ENCODE measurements at regions not wholly inside any gene's neighbourhood (a gene's known extent, or its start where the extent isn't known, plus 50 kb on each side); places are given as distances from the start of the nearest gene placed in this dataset.

DNA sequence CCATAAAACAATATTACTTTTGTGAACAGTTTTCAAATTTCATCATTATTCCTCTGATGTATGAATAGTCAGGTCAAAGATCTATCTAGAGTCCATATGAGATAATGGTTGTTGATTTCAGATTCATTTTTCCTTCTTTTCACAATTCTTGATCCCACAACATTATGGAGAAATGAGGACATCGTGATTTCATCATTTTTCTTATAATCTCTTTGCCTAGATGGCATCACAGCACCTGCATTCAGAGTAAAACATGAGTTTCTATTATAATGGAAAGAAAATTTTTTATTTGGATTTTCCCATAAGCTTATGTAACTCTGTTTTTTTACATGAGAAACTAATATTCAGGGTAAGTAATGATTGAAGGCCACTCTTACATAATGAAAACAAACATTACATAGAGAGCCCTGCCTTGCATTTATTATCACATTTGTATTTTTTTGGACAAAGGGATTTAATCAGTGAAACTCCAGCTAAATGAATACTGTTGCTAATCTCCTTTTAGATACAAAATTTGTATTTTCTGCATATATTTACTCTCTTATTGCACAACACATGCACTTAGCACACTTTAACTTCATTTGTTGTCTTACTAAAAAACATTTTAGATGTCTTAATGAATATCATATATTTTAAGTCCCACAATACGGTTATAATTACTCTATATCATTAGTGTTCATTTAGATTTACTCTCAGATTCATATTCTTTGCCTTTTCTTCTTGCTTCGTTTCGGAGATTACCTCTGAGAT, 188.4 kb upstream of the KYNU start:
- Histone ChIP-seq H3K4me3 (replicated peaks in 1 of 3; ENCODE audit: low read depth in 2 of 3, low read length in 3 of 3) (no peak overlapping the region), H3K4me1 (ENCODE audit: control insufficient read depth in 1 of 2, insufficient read depth in 2 of 2, low read length in 2 of 2) (no peaks in the 10 kb centered on the region), H4K20me1 (ENCODE audit: insufficient read depth, low read length) (no peaks in the 10 kb centered on the region), H3K79me2 (ENCODE audit: insufficient read depth, low read length) (no peaks in the 10 kb centered on the region), H3K27me3 (ENCODE audit: control insufficient read depth in 2 of 2, insufficient read depth in 2 of 2, low read length in 2 of 2) (no peaks in the 10 kb centered on the region), H2AFZ (ENCODE audit: insufficient read depth, low read depth, low read length, poor library complexity, severe bottlenecking) (no peak overlapping the region), H3K9ac (ENCODE audit: insufficient read depth, low read length, poor library complexity, severe bottlenecking) (no peak overlapping the region), H3K27ac (ENCODE audit: low read depth in 1 of 2, low read length in 2 of 2) (no peak overlapping the region), H3K4me2 (replicated peaks; ENCODE audit: extremely low read depth, low read length, poor library complexity, severe bottlenecking) (no peak overlapping the region), H3K9me3 (replicated peaks in 1 of 2; ENCODE audit: control insufficient read depth in 1 of 2, insufficient read depth in 1 of 2, low read length in 2 of 2) (no peaks in the 10 kb centered on the region), H3K36me3 (replicated peaks in 1 of 2; ENCODE audit: control insufficient read depth in 1 of 2, insufficient read depth in 2 of 2, low read length in 2 of 2) (no peaks in the 10 kb centered on the region)
- Mint-ChIP-seq H3K27ac (no peak overlapping the region), H3K9me3 (peaks cover 0 to 4% (median 0%) of the 10 kb centered on the region in 7 donors), H3K36me3 (no peaks in the 10 kb centered on the region), H3K4me3 (no peak overlapping the region), H3K4me1 (peaks cover 7% of the 10 kb centered on the region), H3K27me3 (ENCODE audit: low read depth in 3 of 3) (peaks cover 1 to 5% (median 3%) of the 10 kb centered on the region in 3 donors)
- no CpG with 5 or more reads among the region's 4 CpGs for WGBS (ENCODE audit: insufficient coverage)
- no peak for DNase-seq
- intact Hi-C loops (cut with micrococcal nuclease) = no loop called here
- TF ChIP-seq, protein P1, sequence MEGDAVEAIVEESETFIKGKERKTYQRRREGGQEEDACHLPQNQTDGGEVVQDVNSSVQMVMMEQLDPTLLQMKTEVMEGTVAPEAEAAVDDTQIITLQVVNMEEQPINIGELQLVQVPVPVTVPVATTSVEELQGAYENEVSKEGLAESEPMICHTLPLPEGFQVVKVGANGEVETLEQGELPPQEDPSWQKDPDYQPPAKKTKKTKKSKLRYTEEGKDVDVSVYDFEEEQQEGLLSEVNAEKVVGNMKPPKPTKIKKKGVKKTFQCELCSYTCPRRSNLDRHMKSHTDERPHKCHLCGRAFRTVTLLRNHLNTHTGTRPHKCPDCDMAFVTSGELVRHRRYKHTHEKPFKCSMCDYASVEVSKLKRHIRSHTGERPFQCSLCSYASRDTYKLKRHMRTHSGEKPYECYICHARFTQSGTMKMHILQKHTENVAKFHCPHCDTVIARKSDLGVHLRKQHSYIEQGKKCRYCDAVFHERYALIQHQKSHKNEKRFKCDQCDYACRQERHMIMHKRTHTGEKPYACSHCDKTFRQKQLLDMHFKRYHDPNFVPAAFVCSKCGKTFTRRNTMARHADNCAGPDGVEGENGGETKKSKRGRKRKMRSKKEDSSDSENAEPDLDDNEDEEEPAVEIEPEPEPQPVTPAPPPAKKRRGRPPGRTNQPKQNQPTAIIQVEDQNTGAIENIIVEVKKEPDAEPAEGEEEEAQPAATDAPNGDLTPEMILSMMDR (IDR thresholded peaks at IDR 0.05) = no peak

DNA sequence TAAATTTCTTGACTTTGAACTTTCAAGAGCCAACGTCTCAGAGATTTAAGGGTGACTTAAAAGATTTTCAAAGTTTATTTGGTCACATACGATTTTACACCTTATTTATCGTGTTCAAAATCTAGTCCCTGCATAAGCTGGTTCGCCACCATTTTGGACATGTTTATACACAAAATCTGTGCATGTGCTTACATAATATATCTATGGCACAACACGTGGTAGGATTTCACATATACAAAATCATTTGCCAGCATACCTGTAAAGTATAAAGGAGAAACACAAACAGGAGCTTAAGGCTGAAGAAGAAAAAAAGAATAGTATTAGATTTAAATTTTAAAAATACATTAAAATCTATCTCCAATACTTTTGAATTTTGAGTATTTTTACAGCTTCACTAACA, 190.0 kb upstream of the KYNU start:
- WGBS (ENCODE audit: insufficient coverage) = 100% methylated on average over 2 of the region's 5 CpGs
- H3K9me3 ChIP-seq (replicated peaks in 1 of 2; ENCODE audit: control insufficient read depth in 1 of 2, insufficient read depth in 1 of 2, low read length in 2 of 2) = no peaks in the 10 kb centered on the region
- no peak overlapping the region for H3K4me2 ChIP-seq (replicated peaks; ENCODE audit: extremely low read depth, low read length, poor library complexity, severe bottlenecking)
- H3K27ac ChIP-seq (ENCODE audit: low read depth in 1 of 2, low read length in 2 of 2) = no peak overlapping the region
- no peak overlapping the region for H3K4me3 Mint-ChIP-seq
- H3K36me3 ChIP-seq (replicated peaks in 1 of 2; ENCODE audit: control insufficient read depth in 1 of 2, insufficient read depth in 2 of 2, low read length in 2 of 2) = no peaks in the 10 kb centered on the region
- H3K27ac Mint-ChIP-seq = no peak overlapping the region
- H4K20me1 ChIP-seq (ENCODE audit: insufficient read depth, low read length) = no peaks in the 10 kb centered on the region
- H3K9ac ChIP-seq (ENCODE audit: insufficient read depth, low read length, poor library complexity, severe bottlenecking) = no peak overlapping the region
- TF ChIP-seq, protein P1 (IDR thresholded peaks at IDR 0.05) = no peak
- intact Hi-C loops (cut with micrococcal nuclease) = no loop called here
- no peaks in the 10 kb centered on the region for H3K79me2 ChIP-seq (ENCODE audit: insufficient read depth, low read length)
- H3K4me1 ChIP-seq (ENCODE audit: control insufficient read depth in 1 of 2, insufficient read depth in 2 of 2, low read length in 2 of 2) = no peaks in the 10 kb centered on the region
- DNase-seq = no peak
- peaks cover 0 to 4% (median 0%) of the 10 kb centered on the region in 7 donors for H3K9me3 Mint-ChIP-seq
- peaks cover 1 to 5% (median 3%) of the 10 kb centered on the region in 3 donors for H3K27me3 Mint-ChIP-seq (ENCODE audit: low read depth in 3 of 3)
- H2AFZ ChIP-seq (ENCODE audit: insufficient read depth, low read depth, low read length, poor library complexity, severe bottlenecking) = no peak overlapping the region
- H3K36me3 Mint-ChIP-seq = no peaks in the 10 kb centered on the region
- H3K27me3 ChIP-seq (ENCODE audit: control insufficient read depth in 2 of 2, insufficient read depth in 2 of 2, low read length in 2 of 2) = no peaks in the 10 kb centered on the region
- no peak overlapping the region for H3K4me3 ChIP-seq (replicated peaks in 1 of 3; ENCODE audit: low read depth in 2 of 3, low read length in 3 of 3)
- no peaks in the 10 kb centered on the region for H3K4me1 Mint-ChIP-seq
